H9 (cell line): ENCODE measurements at regions not wholly inside any gene's neighbourhood (a gene's known extent, or its start where the extent isn't known, plus 50 kb on each side); places are given as distances from the start of the nearest gene placed in this dataset.

ENCODE experiments used
- DNase-seq: peaks from one replicate; pipeline ENCODE4 v3.0.0-alpha.2; 2017
- H2AFZ ChIP-seq: one replicate; pipeline ENCODE4 v1.6.1; 2013; ENCODE audit warnings: mild to moderate bottlenecking, low read length, control low read depth, moderate library complexity
- H2AK5ac ChIP-seq: 2 replicates; pipeline ENCODE4 v1.6.1; 2013; ENCODE audit warnings: low read length, control low read depth, mixed read lengths; ENCODE audit not compliant: insufficient read length
- H2BK120ac ChIP-seq: one replicate; pipeline ENCODE4 v1.6.1; 2013; ENCODE audit warnings: low read depth, mild to moderate bottlenecking, low read length, control low read depth, inconsistent platforms; ENCODE audit not compliant: poor library complexity, severe bottlenecking
- H2BK12ac ChIP-seq: 2 replicates; pipeline ENCODE4 v1.6.1; 2013; ENCODE audit warnings: low read length, control low read depth, mixed read lengths, low read depth; ENCODE audit not compliant: insufficient read length
- H2BK15ac ChIP-seq: 2 replicates; pipeline ENCODE4 v1.6.1; 2013; ENCODE audit warnings: low read depth, low read length, control low read depth
- H2BK20ac ChIP-seq: one replicate; pipeline ENCODE4 v1.6.1; 2013; ENCODE audit warnings: low read depth, mild to moderate bottlenecking, low read length, control low read depth, inconsistent platforms; ENCODE audit not compliant: poor library complexity, severe bottlenecking
- H2BK5ac ChIP-seq: 2 replicates; pipeline ENCODE4 v1.6.1; 2013; ENCODE audit warnings: low read length, control low read depth, mixed read lengths; ENCODE audit not compliant: insufficient read length
- H3K14ac ChIP-seq: 2 replicates; pipeline ENCODE4 v1.6.1; 2013; ENCODE audit warnings: low read length, control low read depth; ENCODE audit not compliant: insufficient read depth
- H3K18ac ChIP-seq: 2 replicates; pipeline ENCODE4 v1.6.1; 2013; ENCODE audit warnings: low read depth, mild to moderate bottlenecking, mixed read lengths, low read length, control low read depth; ENCODE audit not compliant: insufficient read length
- H3K23ac ChIP-seq: 2 replicates; pipeline ENCODE4 v1.6.1; 2013; ENCODE audit warnings: low read length, control low read depth, mixed read lengths, low read depth; ENCODE audit not compliant: insufficient read length
- H3K23me2 ChIP-seq: 2 replicates; pipeline ENCODE4 v1.6.1; 2013; ENCODE audit warnings: low read depth, mild to moderate bottlenecking, mixed read lengths, low read length, control low read depth; ENCODE audit not compliant: insufficient read length, poor library complexity, severe bottlenecking
- H3K27ac ChIP-seq: 2 replicates; pipeline ENCODE4 v1.5.1; 2013; ENCODE audit warnings: low read length, control low read depth, mixed read lengths, low read depth; ENCODE audit not compliant: insufficient read length
- H3K27me3 ChIP-seq: 2 replicates; pipeline ENCODE4 v1.6.1; 2013; ENCODE audit warnings: low read length, control low read depth, inconsistent platforms; ENCODE audit not compliant: insufficient read depth
- H3K4ac ChIP-seq: 2 replicates; pipeline ENCODE4 v1.6.1; 2013; ENCODE audit warnings: low read depth, mild to moderate bottlenecking, control low read depth, inconsistent platforms, low read length, moderate library complexity
- H3K4me1 ChIP-seq: 2 replicates; pipeline ENCODE4 v1.6.1; 2013; ENCODE audit warnings: low read length, control low read depth, inconsistent platforms; ENCODE audit not compliant: insufficient read depth
- H3K4me2 ChIP-seq: 2 replicates; pipeline ENCODE4 v1.6.1; 2013; ENCODE audit warnings: low read length, control low read depth, mixed read lengths; ENCODE audit not compliant: insufficient read length, insufficient read depth
- H3K56ac ChIP-seq: 2 replicates; pipeline ENCODE4 v1.6.1; 2013; ENCODE audit warnings: low read depth, mild to moderate bottlenecking, mixed read lengths, low read length, control low read depth; ENCODE audit not compliant: insufficient read length
- H3K79me1 ChIP-seq: 2 replicates; pipeline ENCODE4 v1.6.1; 2013; ENCODE audit warnings: low read depth, mild to moderate bottlenecking, moderate library complexity, low read length, control low read depth, inconsistent platforms; ENCODE audit not compliant: insufficient read depth, poor library complexity, severe bottlenecking
- H3K79me2 ChIP-seq: 2 replicates; pipeline ENCODE4 v1.6.1; 2013; ENCODE audit warnings: low read length, control low read depth, inconsistent platforms; ENCODE audit not compliant: insufficient read depth
- H3K9ac ChIP-seq: 2 replicates; pipeline ENCODE4 v1.6.1; 2013; ENCODE audit warnings: low read length, control low read depth, mixed read lengths; ENCODE audit not compliant: insufficient read length; ENCODE audit errors: extremely low read depth
- H3K9me3 ChIP-seq: one replicate; pipeline ENCODE4 v1.6.1; 2013; ENCODE audit warnings: low read depth, low read length, inconsistent platforms; ENCODE audit not compliant: control insufficient read depth
- H3T11ph ChIP-seq: one replicate; pipeline ENCODE4 v1.6.1; 2013; ENCODE audit warnings: mild to moderate bottlenecking, low read length, control low read depth, inconsistent platforms
- H4K20me1 ChIP-seq: one replicate; pipeline ENCODE4 v1.6.1; 2013; ENCODE audit not compliant: control insufficient read depth, insufficient read length, insufficient read depth
- H4K5ac ChIP-seq: 2 replicates; pipeline ENCODE4 v1.6.1; 2013; ENCODE audit warnings: low read depth, mild to moderate bottlenecking, mixed read lengths, low read length, control low read depth; ENCODE audit not compliant: insufficient read length
- H4K8ac ChIP-seq: replicated peaks from 2 replicates; pipeline ENCODE4 v1.6.1; 2013; ENCODE audit warnings: low read length, control low read depth, mixed read lengths, low read depth; ENCODE audit not compliant: insufficient read length
- H4K91ac ChIP-seq: 2 replicates; pipeline ENCODE4 v1.6.1; 2013; ENCODE audit warnings: low read depth, mild to moderate bottlenecking, moderate library complexity, mixed read lengths, low read length, control low read depth; ENCODE audit not compliant: insufficient read length
- H3K27ac Mint-ChIP-seq, 3 experiments: 2 replicates in 2 of 3; 3 replicates in 1 of 3; pipeline ENCODE4 v1.8.0; 2020 to 2021; ENCODE audit warnings: mixed read lengths in 3 of 3, mild to moderate bottlenecking in 1 of 3, moderate library complexity in 1 of 3
- H3K27me3 Mint-ChIP-seq: 2 replicates; pipeline ENCODE4 v1.8.0; 2021; ENCODE audit warnings: low read depth, mild to moderate bottlenecking, moderate library complexity, mixed read lengths
- H3K36me3 Mint-ChIP-seq, 3 experiments: 2 replicates in 2 of 3; 3 replicates in 1 of 3; pipeline ENCODE4 v1.8.0; 2020 to 2021; ENCODE audit warnings: low read depth in 3 of 3, mixed read lengths in 3 of 3; ENCODE audit not compliant: insufficient read depth in 1 of 3
- H3K4me1 Mint-ChIP-seq, 2 experiments: 2 replicates each; pipeline ENCODE4 v1.8.0; 2020; ENCODE audit warnings: mixed read lengths in 2 of 2
- H3K4me3 Mint-ChIP-seq, 2 experiments: 2 replicates in 1 of 2; 3 replicates in 1 of 2; pipeline ENCODE4 v1.8.0; 2020 to 2021; ENCODE audit warnings: mild to moderate bottlenecking in 2 of 2, mixed read lengths in 2 of 2, moderate library complexity in 1 of 2
- H3K9me3 Mint-ChIP-seq, 2 experiments: 2 replicates in 1 of 2; 3 replicates in 1 of 2; pipeline ENCODE4 v1.8.0; 2020; ENCODE audit warnings: mild to moderate bottlenecking in 2 of 2, mixed read lengths in 2 of 2, moderate library complexity in 1 of 2
- WGBS: extraction: QIAGEN DNeasy Blood & Tissue Kit; methylation state at CpG from one replicate; pipeline ENCODE4 v1.1.7; 2013; ENCODE audit warnings: missing lambda C conversion rate, low lambda C conversion rate, mixed read lengths; ENCODE audit not compliant: insufficient read length; ENCODE audit errors: extremely low coverage; 5-methylcytosine and 5-hydroxymethylcytosine counted together
- TF ChIP-seq, protein P1 (sequence below): fragments of 200-600 bp; sonication (generic); conservative IDR thresholded peaks from 3 replicates; pipeline ENCODE4 v1.8.0; 2021; ENCODE audit warnings: antibody characterized with exemption, mild to moderate bottlenecking

DNA sequence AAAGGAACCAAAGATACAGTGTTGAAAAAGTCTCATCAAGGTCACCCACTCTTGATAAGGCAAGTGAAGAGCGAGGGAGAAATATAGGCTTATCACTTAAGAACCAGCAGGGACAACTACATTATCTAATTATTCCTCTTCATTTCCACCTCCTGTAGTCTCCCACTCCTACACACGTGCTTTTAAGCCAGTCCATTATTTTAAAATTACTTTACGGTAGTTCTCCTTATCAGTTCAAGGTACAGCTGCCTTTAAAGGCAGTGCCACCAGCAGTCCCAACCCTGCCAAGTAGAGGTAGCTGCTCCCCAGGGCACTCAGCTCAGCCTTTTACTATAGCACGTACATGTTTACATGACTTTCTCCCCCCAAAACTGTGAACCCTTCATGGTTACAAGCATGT, 161.5 kb upstream of the BLID start:
- H2BK20ac ChIP-seq = no peak overlapping the region
- H4K5ac ChIP-seq = no peak overlapping the region
- H3K14ac ChIP-seq = no peak overlapping the region
- no peak overlapping the region for H3K9ac ChIP-seq
- no peak overlapping the region for H2BK5ac ChIP-seq
- no peaks in the 10 kb centered on the region for H3K9me3 ChIP-seq
- no peak overlapping the region for H3K27ac ChIP-seq
- Mint-ChIP-seq H3K36me3 (no peaks in the 10 kb centered on the region), H3K9me3 (no peaks in the 10 kb centered on the region), H3K27me3 (no peaks in the 10 kb centered on the region), H3K27ac (no peak overlapping the region), H3K4me1 (peaks cover 7% of the 10 kb centered on the region in 2 experiments), H3K4me3 (no peak overlapping the region)
- H2BK120ac ChIP-seq = no peak overlapping the region
- H3K4me2 ChIP-seq = no peak overlapping the region
- H3K79me2 ChIP-seq = no peaks in the 10 kb centered on the region
- no peak overlapping the region for H3K18ac ChIP-seq
- no peak overlapping the region for H2BK12ac ChIP-seq
- H4K91ac ChIP-seq = no peak overlapping the region
- no peak overlapping the region for H3K4ac ChIP-seq
- no peak overlapping the region for H2AK5ac ChIP-seq
- no peaks in the 10 kb centered on the region; the same call in 1 of the 2 replicates for H3K4me1 ChIP-seq
- no CpG with 5 or more reads among the region's 4 CpGs for WGBS
- no peak overlapping the region for H3T11ph ChIP-seq
- no peak overlapping the region for H3K23ac ChIP-seq
- H3K56ac ChIP-seq = no peak overlapping the region
- no peaks in the 10 kb centered on the region for H4K20me1 ChIP-seq
- TF ChIP-seq, protein P1, sequence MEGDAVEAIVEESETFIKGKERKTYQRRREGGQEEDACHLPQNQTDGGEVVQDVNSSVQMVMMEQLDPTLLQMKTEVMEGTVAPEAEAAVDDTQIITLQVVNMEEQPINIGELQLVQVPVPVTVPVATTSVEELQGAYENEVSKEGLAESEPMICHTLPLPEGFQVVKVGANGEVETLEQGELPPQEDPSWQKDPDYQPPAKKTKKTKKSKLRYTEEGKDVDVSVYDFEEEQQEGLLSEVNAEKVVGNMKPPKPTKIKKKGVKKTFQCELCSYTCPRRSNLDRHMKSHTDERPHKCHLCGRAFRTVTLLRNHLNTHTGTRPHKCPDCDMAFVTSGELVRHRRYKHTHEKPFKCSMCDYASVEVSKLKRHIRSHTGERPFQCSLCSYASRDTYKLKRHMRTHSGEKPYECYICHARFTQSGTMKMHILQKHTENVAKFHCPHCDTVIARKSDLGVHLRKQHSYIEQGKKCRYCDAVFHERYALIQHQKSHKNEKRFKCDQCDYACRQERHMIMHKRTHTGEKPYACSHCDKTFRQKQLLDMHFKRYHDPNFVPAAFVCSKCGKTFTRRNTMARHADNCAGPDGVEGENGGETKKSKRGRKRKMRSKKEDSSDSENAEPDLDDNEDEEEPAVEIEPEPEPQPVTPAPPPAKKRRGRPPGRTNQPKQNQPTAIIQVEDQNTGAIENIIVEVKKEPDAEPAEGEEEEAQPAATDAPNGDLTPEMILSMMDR = no peak
- no peaks in the 10 kb centered on the region for H3K23me2 ChIP-seq
- no peak overlapping the region for H4K8ac ChIP-seq
- no peaks in the 10 kb centered on the region for H3K79me1 ChIP-seq
- H2AFZ ChIP-seq = no peak overlapping the region
- no peak overlapping the region for H2BK15ac ChIP-seq
- DNase-seq = no peak
- H3K27me3 ChIP-seq = no peaks in the 10 kb centered on the region
